Hepatocyte (in vitro differentiated cells): ENCODE measurements at regions not wholly inside any gene's neighbourhood (a gene's known extent, or its start where the extent isn't known, plus 50 kb on each side); places are given as distances from the start of the nearest gene placed in this dataset.
A peak's percentile ranks its signal among the peaks of the same experiment; 100 is the strongest.
"Not testable (repeated sequence)": the region's sequence is repeated elsewhere in the genome, so short reads cannot be mapped to it uniquely, and the experiment has no call there.

Source experiments
- DNase-seq: peaks from one replicate; pipeline ENCODE4 v3.0.0-alpha.2; 2016; ENCODE audit warnings: low spot score
- H2AFZ ChIP-seq: fragments of 200-600 bp; sonication (generic); 2 replicates; pipeline ENCODE4 v1.6.0; 2016; ENCODE audit warnings: antibody characterized with exemption, mild to moderate bottlenecking
- H3K27ac ChIP-seq: fragments of 200-600 bp; sonication (generic); 2 replicates; pipeline ENCODE4 v1.5.1; 2016; ENCODE audit warnings: mild to moderate bottlenecking
- H3K27me3 ChIP-seq: fragments of 200-600 bp; sonication (generic); 2 replicates; pipeline ENCODE4 v1.6.1; 2016
- H3K36me3 ChIP-seq: fragments of 200-600 bp; sonication (generic); replicated peaks from 2 replicates; pipeline ENCODE4 v1.5.1; 2016; ENCODE audit warnings: low read depth; ENCODE audit not compliant: insufficient read depth
- H3K4me1 ChIP-seq: fragments of 200-600 bp; sonication (generic); 2 replicates; pipeline ENCODE4 v1.5.1; 2016; ENCODE audit warnings: mild to moderate bottlenecking, moderate library complexity; ENCODE audit not compliant: insufficient read depth
- H3K4me2 ChIP-seq: fragments of 200-600 bp; sonication (generic); 2 replicates; pipeline ENCODE4 v1.6.0; 2016
- H3K4me3 ChIP-seq: fragments of 200-600 bp; sonication (generic); 2 replicates; pipeline ENCODE4 v1.5.1; 2016; ENCODE audit warnings: mild to moderate bottlenecking
- H3K79me2 ChIP-seq: fragments of 200-600 bp; sonication (generic); 2 replicates; pipeline ENCODE4 v1.6.0; 2017; ENCODE audit warnings: mild to moderate bottlenecking
- H3K9me2 ChIP-seq: fragments of 200-600 bp; sonication (generic); replicated peaks from 2 replicates; pipeline ENCODE4 v1.6.0; 2017; ENCODE audit warnings: mild to moderate bottlenecking; ENCODE audit not compliant: insufficient read depth
- H3K9me3 ChIP-seq: fragments of 200-600 bp; sonication (generic); 2 replicates; pipeline ENCODE4 v1.5.1; 2016; ENCODE audit warnings: low read depth, mild to moderate bottlenecking
- H4K20me1 ChIP-seq: fragments of 200-600 bp; sonication (generic); 2 replicates; pipeline ENCODE4 v1.6.0; 2016; ENCODE audit warnings: mild to moderate bottlenecking; ENCODE audit not compliant: insufficient read depth, poor library complexity, severe bottlenecking
- CTCF ChIP-seq: fragments of 200-600 bp; sonication (generic); IDR thresholded peaks from 2 replicates; pipeline ENCODE4 v1.5.1; 2016; ENCODE audit warnings: antibody characterized with exemption, mild to moderate bottlenecking; ENCODE audit not compliant: poor library complexity
- EZH2 ChIP-seq: fragments of 200-600 bp; sonication (generic); IDR thresholded peaks from 2 replicates; pipeline ENCODE4 v1.6.1; 2016; ENCODE audit warnings: antibody characterized with exemption, mild to moderate bottlenecking, borderline replicate concordance
- EZH2phosphoT487 ChIP-seq: fragments of 200-600 bp; sonication (generic); IDR thresholded peaks from one replicate; pipeline ENCODE4 v1.6.1; 2018; ENCODE audit warnings: antibody characterized with exemption, mild to moderate bottlenecking, low read depth, moderate library complexity; ENCODE audit not compliant: unreplicated experiment, severe bottlenecking
- WGBS: methylation state at CpG from one replicate; pipeline ENCODE4 v1.1.6; 2016; ENCODE audit warnings: low lambda C conversion rate; ENCODE audit errors: missing lambda C conversion rate; 5-methylcytosine and 5-hydroxymethylcytosine counted together

- H3K4me3 ChIP-seq: no peak overlapping the region
- no peaks in the 10 kb centered on the region for H3K36me3 ChIP-seq
- H3K27ac ChIP-seq: no peak overlapping the region
- H3K79me2 ChIP-seq: no peaks in the 10 kb centered on the region
- H3K27me3 ChIP-seq: no peaks in the 10 kb centered on the region
- no peaks in the 10 kb centered on the region for H4K20me1 ChIP-seq
- H3K9me2 ChIP-seq: no peaks in the 10 kb centered on the region
- no peak for TF ChIP-seq EZH2
- no peak for TF ChIP-seq CTCF
- TF ChIP-seq EZH2phosphoT487: no peak
- H3K4me1 ChIP-seq: no peaks in the 10 kb centered on the region
- H3K4me2 ChIP-seq: no peak overlapping the region
- no peak overlapping the region for H2AFZ ChIP-seq
- no peaks in the 10 kb centered on the region for H3K9me3 ChIP-seq
- DNase-seq: no peak
- 68% methylated on average over 1 of the region's 1 CpG for WGBS
Measured at GRCh38 chr18:53843763-53844162, 380.7 kb downstream of the MBD2 start.

GRCh38 chr18:53843113-53843760, 381.2 kb downstream of the MBD2 start:
- Histone ChIP-seq H3K36me3 (no peaks in the 10 kb centered on the region), H3K4me1 (no peaks in the 10 kb centered on the region), H3K79me2 (no peaks in the 10 kb centered on the region), H3K27me3 (no peaks in the 10 kb centered on the region), H3K9me3 (no peaks in the 10 kb centered on the region), H3K9me2 (no peaks in the 10 kb centered on the region), H2AFZ (no peak overlapping the region), H4K20me1 (no peaks in the 10 kb centered on the region), H3K4me3 (no peak overlapping the region), H3K27ac (no peak overlapping the region), H3K4me2 (no peak overlapping the region)
- TF ChIP-seq EZH2 (no peak), EZH2phosphoT487 (no peak), CTCF (no peak)
- DNase-seq: no peak
- 79% methylated on average over 5 of the region's 5 CpGs for WGBS

GRCh38 chr18:53838746-53839145, 385.7 kb downstream of the MBD2 start:
- H3K27ac ChIP-seq: no peak overlapping the region

GRCh38 chr18:53821141-53821540, 403.3 kb downstream of the MBD2 start:
- WGBS: 29% methylated on average over 1 of the region's 1 CpG
- H3K4me3 ChIP-seq, H3K36me3 ChIP-seq, H3K9me3 ChIP-seq, H2AFZ ChIP-seq, H4K20me1 ChIP-seq, H3K27me3 ChIP-seq, H3K4me2 ChIP-seq, DNase-seq, H3K27ac ChIP-seq, H3K79me2 ChIP-seq, H3K9me2 ChIP-seq: not testable (repeated sequence)
- H3K4me1 ChIP-seq: peaks cover 12% of the 10 kb centered on the region

More at GRCh38 chr18:53838746-53839145, 385.7 kb downstream of the MBD2 start:
- Histone ChIP-seq H3K36me3 (no peaks in the 10 kb centered on the region), H3K79me2 (no peaks in the 10 kb centered on the region), H3K9me3 (no peaks in the 10 kb centered on the region), H3K4me2 (no peak overlapping the region), H3K4me3 (no peak overlapping the region), H3K27me3 (no peaks in the 10 kb centered on the region), H3K4me1 (no peaks in the 10 kb centered on the region), H3K9me2 (no peaks in the 10 kb centered on the region), H2AFZ (no peak overlapping the region), H4K20me1 (no peaks in the 10 kb centered on the region)
- 46% methylated on average over 4 of the region's 4 CpGs for WGBS
- DNase-seq: peak; percentile 3
- TF ChIP-seq EZH2: no peak
